ENCODE measurements at regions not wholly inside any gene's neighbourhood (a gene's known extent, or its start where the extent isn't known, plus 50 kb on each side); places are given as distances from the start of the nearest gene placed in this dataset.

DNA sequence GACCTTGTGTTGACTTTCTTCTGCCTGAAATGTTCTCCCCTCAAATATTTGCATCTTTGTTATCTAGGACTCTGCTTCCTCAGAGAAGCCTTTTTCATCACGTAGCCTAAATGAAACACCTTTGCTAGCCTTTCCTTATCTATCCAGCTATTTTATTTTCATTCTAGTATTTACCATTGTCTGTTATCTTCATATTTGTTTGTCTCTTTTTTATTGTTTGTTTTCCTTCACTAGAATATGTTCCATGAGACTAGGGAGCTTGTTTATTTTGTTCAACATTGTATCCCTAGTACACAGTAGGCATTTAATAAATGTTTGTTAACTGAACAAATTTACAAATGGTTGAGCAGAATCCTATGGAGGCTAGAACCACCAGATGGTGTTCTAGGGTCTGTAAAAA lies 178.0 kb downstream of the NPR3 start:
- no peaks in the 10 kb centered on the region for H4K20me1 ChIP-seq (ENCODE audit: control insufficient read depth, insufficient read depth, low read depth, low read length)
- no peaks in the 10 kb centered on the region for H3K9me2 ChIP-seq (replicated peaks; ENCODE audit: control insufficient read depth, low read length)
- H3K4me2 ChIP-seq (ENCODE audit: low read length): no peak overlapping the region
- H3K4me1 ChIP-seq (ENCODE audit: control insufficient read depth, low read length): no peaks in the 10 kb centered on the region
- H3K79me2 ChIP-seq (ENCODE audit: control insufficient read depth, low read length): no peaks in the 10 kb centered on the region
- no peak overlapping the region for H3K4me3 ChIP-seq (ENCODE audit: low read length)
- no peak overlapping the region for H3K27ac ChIP-seq (ENCODE audit: low read depth, low read length)
- no peaks in the 10 kb centered on the region for H3F3A ChIP-seq (ENCODE audit: control insufficient read depth, insufficient read depth)
- TF ChIP-seq, protein P1, sequence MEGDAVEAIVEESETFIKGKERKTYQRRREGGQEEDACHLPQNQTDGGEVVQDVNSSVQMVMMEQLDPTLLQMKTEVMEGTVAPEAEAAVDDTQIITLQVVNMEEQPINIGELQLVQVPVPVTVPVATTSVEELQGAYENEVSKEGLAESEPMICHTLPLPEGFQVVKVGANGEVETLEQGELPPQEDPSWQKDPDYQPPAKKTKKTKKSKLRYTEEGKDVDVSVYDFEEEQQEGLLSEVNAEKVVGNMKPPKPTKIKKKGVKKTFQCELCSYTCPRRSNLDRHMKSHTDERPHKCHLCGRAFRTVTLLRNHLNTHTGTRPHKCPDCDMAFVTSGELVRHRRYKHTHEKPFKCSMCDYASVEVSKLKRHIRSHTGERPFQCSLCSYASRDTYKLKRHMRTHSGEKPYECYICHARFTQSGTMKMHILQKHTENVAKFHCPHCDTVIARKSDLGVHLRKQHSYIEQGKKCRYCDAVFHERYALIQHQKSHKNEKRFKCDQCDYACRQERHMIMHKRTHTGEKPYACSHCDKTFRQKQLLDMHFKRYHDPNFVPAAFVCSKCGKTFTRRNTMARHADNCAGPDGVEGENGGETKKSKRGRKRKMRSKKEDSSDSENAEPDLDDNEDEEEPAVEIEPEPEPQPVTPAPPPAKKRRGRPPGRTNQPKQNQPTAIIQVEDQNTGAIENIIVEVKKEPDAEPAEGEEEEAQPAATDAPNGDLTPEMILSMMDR (IDR thresholded peaks at IDR 0.05; ENCODE audit: low read depth, low read length, poor library complexity, severe bottlenecking): no peak
- no peak for TF ChIP-seq EZH2phosphoT487 (IDR thresholded peaks at IDR 0.05; ENCODE audit: borderline replicate concordance, low read length)
- no peaks in the 10 kb centered on the region for H3K36me3 ChIP-seq (ENCODE audit: control insufficient read depth, low read length)
- no peaks in the 10 kb centered on the region for H3K27me3 ChIP-seq (ENCODE audit: control insufficient read depth, low read length)
- H3K9me3 ChIP-seq (ENCODE audit: control insufficient read depth, insufficient read depth, low read length): no peaks in the 10 kb centered on the region

DNA sequence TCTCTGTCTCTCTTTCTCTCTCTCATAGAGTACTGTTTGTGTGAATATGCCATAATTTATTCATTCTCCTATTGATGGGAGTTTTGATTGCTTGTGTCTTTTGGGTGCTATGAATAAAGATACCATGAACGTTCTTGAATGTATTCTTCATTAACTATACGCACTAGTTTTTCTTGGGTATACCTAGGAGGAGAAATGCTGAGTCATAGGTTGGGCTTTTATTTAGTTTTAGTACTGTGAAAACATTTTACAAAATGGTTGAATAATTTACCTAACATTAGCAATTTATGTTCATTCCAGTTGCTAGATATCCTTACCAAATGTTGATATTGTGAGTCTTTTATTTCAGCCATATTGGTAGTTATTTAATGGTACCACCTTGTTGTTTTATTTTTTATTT lies 192.5 kb downstream of the NPR3 start:
- Histone ChIP-seq H3K4me1 (ENCODE audit: control insufficient read depth, low read length) (no peaks in the 10 kb centered on the region), H4K20me1 (ENCODE audit: control insufficient read depth, insufficient read depth, low read depth, low read length) (no peaks in the 10 kb centered on the region), H3K9me3 (ENCODE audit: control insufficient read depth, insufficient read depth, low read length) (no peaks in the 10 kb centered on the region), H3K9me2 (replicated peaks; ENCODE audit: control insufficient read depth, low read length) (no peaks in the 10 kb centered on the region), H3F3A (ENCODE audit: control insufficient read depth, insufficient read depth) (no peaks in the 10 kb centered on the region), H3K36me3 (ENCODE audit: control insufficient read depth, low read length) (no peaks in the 10 kb centered on the region), H3K27ac (ENCODE audit: low read depth, low read length) (no peak overlapping the region), H3K79me2 (ENCODE audit: control insufficient read depth, low read length) (no peaks in the 10 kb centered on the region), H3K4me2 (ENCODE audit: low read length) (no peak overlapping the region), H3K27me3 (ENCODE audit: control insufficient read depth, low read length) (no peaks in the 10 kb centered on the region), H3K4me3 (ENCODE audit: low read length) (no peak overlapping the region)
- TF ChIP-seq, protein P1 (IDR thresholded peaks at IDR 0.05; ENCODE audit: low read depth, low read length, poor library complexity, severe bottlenecking): no peak
- no peak for TF ChIP-seq EZH2phosphoT487 (IDR thresholded peaks at IDR 0.05; ENCODE audit: borderline replicate concordance, low read length)

DNA sequence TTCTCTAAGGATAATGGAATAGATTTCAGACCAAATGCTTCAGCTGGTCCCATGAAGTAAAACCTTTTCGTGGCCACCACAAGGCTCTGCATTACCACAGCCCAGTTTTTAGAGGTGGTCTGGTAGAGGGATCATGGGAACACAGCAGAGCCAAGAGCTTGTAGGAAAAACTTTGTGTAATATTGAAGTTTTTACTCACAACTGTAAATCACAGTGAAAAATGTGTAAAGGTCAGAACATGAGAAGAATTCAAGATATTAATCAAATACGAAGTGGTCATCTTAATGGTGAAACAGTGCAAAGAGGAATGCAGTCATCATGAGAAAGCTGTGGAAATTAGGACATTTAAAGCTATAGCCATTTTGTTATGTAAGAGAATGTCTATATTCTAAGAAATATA lies 197.5 kb downstream of the NPR3 start:
- TF ChIP-seq, protein P1 (IDR thresholded peaks at IDR 0.05; ENCODE audit: low read depth, low read length, poor library complexity, severe bottlenecking): no peak
- no peak for TF ChIP-seq EZH2phosphoT487 (IDR thresholded peaks at IDR 0.05; ENCODE audit: borderline replicate concordance, low read length)
- H3K36me3 ChIP-seq (ENCODE audit: control insufficient read depth, low read length): no peaks in the 10 kb centered on the region
- no peaks in the 10 kb centered on the region for H4K20me1 ChIP-seq (ENCODE audit: control insufficient read depth, insufficient read depth, low read depth, low read length)
- no peak overlapping the region for H3K4me3 ChIP-seq (ENCODE audit: low read length)
- H3K9me3 ChIP-seq (ENCODE audit: control insufficient read depth, insufficient read depth, low read length): no peaks in the 10 kb centered on the region
- H3K79me2 ChIP-seq (ENCODE audit: control insufficient read depth, low read length): no peaks in the 10 kb centered on the region
- no peaks in the 10 kb centered on the region for H3F3A ChIP-seq (ENCODE audit: control insufficient read depth, insufficient read depth)
- H3K27me3 ChIP-seq (ENCODE audit: control insufficient read depth, low read length): no peaks in the 10 kb centered on the region
- no peak overlapping the region for H3K4me2 ChIP-seq (ENCODE audit: low read length)
- no peaks in the 10 kb centered on the region for H3K4me1 ChIP-seq (ENCODE audit: control insufficient read depth, low read length)
- H3K27ac ChIP-seq (ENCODE audit: low read depth, low read length): no peak overlapping the region
- H3K9me2 ChIP-seq (replicated peaks; ENCODE audit: control insufficient read depth, low read length): no peaks in the 10 kb centered on the region

DNA sequence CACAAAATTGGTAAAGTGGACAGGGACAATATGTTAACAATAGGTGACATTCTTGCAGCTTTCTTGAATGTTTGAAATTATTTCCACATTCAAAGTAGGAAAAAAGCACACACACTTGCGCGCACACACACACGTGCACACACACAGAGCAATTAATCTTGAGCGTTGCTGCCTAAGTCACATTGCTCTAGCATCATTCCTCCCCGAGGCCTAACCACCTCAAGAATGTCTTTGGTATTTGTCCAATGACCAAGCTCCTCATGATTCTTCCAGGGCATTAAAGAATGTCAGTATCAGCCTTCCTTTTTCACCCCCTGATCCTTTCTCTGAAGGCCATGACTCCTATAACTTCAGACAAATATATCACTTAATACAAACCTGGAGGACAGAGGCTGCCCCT lies 198.1 kb downstream of the NPR3 start:
- Histone ChIP-seq H4K20me1 (ENCODE audit: control insufficient read depth, insufficient read depth, low read depth, low read length) (no peaks in the 10 kb centered on the region), H3K36me3 (ENCODE audit: control insufficient read depth, low read length) (no peaks in the 10 kb centered on the region), H3K4me3 (ENCODE audit: low read length) (no peak overlapping the region), H3K27ac (ENCODE audit: low read depth, low read length) (no peak overlapping the region), H3K9me2 (replicated peaks; ENCODE audit: control insufficient read depth, low read length) (no peaks in the 10 kb centered on the region), H3F3A (ENCODE audit: control insufficient read depth, insufficient read depth) (no peaks in the 10 kb centered on the region), H3K9me3 (ENCODE audit: control insufficient read depth, insufficient read depth, low read length) (no peaks in the 10 kb centered on the region), H3K27me3 (ENCODE audit: control insufficient read depth, low read length) (no peaks in the 10 kb centered on the region), H3K79me2 (ENCODE audit: control insufficient read depth, low read length) (no peaks in the 10 kb centered on the region), H3K4me1 (ENCODE audit: control insufficient read depth, low read length) (no peaks in the 10 kb centered on the region), H3K4me2 (ENCODE audit: low read length) (no peak overlapping the region)
- TF ChIP-seq, protein P1 (IDR thresholded peaks at IDR 0.05; ENCODE audit: low read depth, low read length, poor library complexity, severe bottlenecking): no peak

Data from DOHH2 (cell line).